Mucosa of descending colon (tissue), 3 donors: ENCODE measurements at regions not wholly inside any gene's neighbourhood (a gene's known extent, or its start where the extent isn't known, plus 50 kb on each side); places are given as distances from the start of the nearest gene placed in this dataset.

Source experiments
- ATAC-seq: fragments of 200-7000 bp; cut with Tn5 transposase; one replicate; pipeline ENCODE4 v1.9.1; 2020; ENCODE audit warnings: mild to moderate bottlenecking, moderate library complexity
- DNase-seq, 3 donors: peaks; one replicate each; pipeline ENCODE4 v3.0.0-alpha.2; 2020
- H3K36me3 ChIP-seq: fragments of 200-600 bp; one replicate; pipeline ENCODE4 v1.8.0; 2021; ENCODE audit warnings: low read depth, mild to moderate bottlenecking
- H3K4me1 ChIP-seq: fragments of 200-600 bp; one replicate; pipeline ENCODE4 v1.8.0; 2021; ENCODE audit warnings: low read depth, mild to moderate bottlenecking
- H3K4me3 ChIP-seq: fragments of 200-600 bp; one replicate; pipeline ENCODE4 v1.8.0; 2021; ENCODE audit warnings: mild to moderate bottlenecking
- H3K9me3 ChIP-seq: fragments of 200-600 bp; one replicate; pipeline ENCODE4 v1.8.0; 2021; ENCODE audit warnings: mild to moderate bottlenecking
- intact Hi-C, 2 donors: fragments of 100-400 bp; cut with DNase I in 1 of 2; cut with micrococcal nuclease in 1 of 2; formaldehyde crosslinking; loops; one replicate each; pipeline versions ENCODE4 v1.11.0 to v1.11.1; 2022; cut with DNase I, micrococcal nuclease
- TF ChIP-seq, protein P1 (sequence below): fragments of 200-600 bp; IDR thresholded peaks from one replicate; pipeline ENCODE4 v1.8.0; 2022; ENCODE audit warnings: antibody characterized with exemption, mild to moderate bottlenecking
- donor health status: DM: no; HTN: no; CAD: no; lungs with moderate emphysema.
- donor health status: DM: no; HTN: no; CAD: no.
- donor health status: DM: no; HTN: yes; CAD: no.

DNA sequence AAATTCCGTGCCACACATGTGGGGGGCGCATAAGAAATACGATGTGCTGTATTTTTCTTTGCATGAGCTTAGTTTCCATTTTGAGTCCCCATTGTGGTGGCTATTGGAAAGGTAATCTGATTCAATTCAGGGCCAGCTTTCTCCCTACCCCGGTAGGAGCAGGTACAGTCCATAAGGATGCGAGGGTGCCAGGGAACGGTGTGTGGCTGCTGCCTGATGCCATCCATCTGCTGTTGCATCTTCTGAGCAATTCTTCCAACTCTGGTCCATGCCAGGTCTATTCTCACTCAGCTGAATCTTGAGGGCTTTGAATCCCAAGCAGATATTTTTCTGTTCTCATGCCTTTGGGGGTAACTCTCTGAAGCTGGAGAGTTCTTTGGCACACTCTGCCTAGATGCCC, 392.7 kb downstream of the AGTPBP1 start:
- TF ChIP-seq, protein P1, sequence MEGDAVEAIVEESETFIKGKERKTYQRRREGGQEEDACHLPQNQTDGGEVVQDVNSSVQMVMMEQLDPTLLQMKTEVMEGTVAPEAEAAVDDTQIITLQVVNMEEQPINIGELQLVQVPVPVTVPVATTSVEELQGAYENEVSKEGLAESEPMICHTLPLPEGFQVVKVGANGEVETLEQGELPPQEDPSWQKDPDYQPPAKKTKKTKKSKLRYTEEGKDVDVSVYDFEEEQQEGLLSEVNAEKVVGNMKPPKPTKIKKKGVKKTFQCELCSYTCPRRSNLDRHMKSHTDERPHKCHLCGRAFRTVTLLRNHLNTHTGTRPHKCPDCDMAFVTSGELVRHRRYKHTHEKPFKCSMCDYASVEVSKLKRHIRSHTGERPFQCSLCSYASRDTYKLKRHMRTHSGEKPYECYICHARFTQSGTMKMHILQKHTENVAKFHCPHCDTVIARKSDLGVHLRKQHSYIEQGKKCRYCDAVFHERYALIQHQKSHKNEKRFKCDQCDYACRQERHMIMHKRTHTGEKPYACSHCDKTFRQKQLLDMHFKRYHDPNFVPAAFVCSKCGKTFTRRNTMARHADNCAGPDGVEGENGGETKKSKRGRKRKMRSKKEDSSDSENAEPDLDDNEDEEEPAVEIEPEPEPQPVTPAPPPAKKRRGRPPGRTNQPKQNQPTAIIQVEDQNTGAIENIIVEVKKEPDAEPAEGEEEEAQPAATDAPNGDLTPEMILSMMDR: no peak
- DNase-seq (no peak), ATAC-seq (no peak)
- intact Hi-C loops: no loop called here
- Histone ChIP-seq H3K4me3 (no peak overlapping the region), H3K9me3 (no peaks in the 10 kb centered on the region), H3K36me3 (no peaks in the 10 kb centered on the region), H3K4me1 (no peaks in the 10 kb centered on the region)

DNA sequence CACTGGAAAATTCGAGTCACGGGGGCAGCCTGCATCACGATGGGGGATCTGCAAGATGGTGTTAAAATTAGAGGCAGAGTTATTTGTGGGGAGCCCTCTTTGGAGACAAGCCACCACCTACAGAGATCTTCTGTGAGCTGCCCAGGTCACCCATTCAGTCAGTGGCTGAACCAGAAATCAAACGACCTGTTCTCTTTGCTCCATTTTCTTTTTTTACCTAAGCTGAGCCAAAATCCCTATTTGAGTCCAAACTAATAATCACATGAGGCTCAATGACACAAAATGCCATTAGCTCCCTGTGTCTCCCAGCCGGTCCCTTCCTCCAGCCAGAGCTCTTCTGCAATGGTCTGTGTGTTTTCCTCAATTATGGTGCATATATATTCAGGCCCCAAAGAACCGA, 394.2 kb downstream of the AGTPBP1 start:
- Histone ChIP-seq H3K36me3 (no peaks in the 10 kb centered on the region), H3K4me1 (no peaks in the 10 kb centered on the region), H3K9me3 (no peaks in the 10 kb centered on the region), H3K4me3 (no peak overlapping the region)
- ATAC-seq (no peak), DNase-seq (no peak)
- intact Hi-C loops: no loop called here
- TF ChIP-seq, protein P1: no peak

DNA sequence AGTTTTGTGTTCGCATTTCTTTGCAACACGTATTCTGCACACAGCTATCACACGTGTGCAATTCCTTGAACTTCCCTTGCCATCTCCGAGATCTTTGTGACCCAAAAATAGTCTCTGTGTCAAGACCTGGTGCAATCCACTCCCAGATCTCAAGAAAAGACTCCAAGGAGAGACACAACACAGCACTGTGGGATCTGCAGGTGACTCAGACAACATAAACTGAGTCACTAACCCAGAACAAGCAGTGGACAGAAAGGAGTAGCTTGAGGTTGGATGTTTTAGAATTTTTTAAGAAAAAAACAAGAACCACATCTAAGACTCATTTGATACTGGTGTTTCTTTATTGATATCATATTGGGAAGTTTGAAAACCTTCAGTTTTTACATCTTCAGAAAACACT, 396.9 kb downstream of the AGTPBP1 start:
- no peak overlapping the region for H3K4me3 ChIP-seq
- DNase-seq (no peak), ATAC-seq (no peak)
- H3K4me1 ChIP-seq: no peaks in the 10 kb centered on the region
- intact Hi-C loops: no loop called here
- TF ChIP-seq, protein P1: no peak
- H3K9me3 ChIP-seq: no peaks in the 10 kb centered on the region
- H3K36me3 ChIP-seq: no peaks in the 10 kb centered on the region

DNA sequence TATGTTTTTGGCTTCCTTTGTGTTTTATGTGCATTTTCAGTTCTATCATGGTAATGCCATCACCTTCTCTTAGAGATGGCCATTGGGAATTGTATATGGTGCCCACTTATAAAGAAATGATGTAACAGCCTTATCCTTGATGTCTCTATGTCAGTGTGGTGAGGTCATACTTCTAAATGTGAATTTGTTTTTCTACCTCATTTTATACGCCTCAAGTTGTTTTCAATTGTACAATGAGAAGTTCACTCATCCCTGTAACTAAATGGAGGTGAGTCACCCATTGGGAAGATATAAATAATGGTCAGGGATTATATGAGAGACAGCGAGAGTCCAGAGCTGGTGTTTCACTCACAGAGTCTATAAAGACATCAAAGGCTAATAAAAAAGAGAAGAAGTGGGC, 402.4 kb downstream of the AGTPBP1 start:
- no peaks in the 10 kb centered on the region for H3K36me3 ChIP-seq
- no peaks in the 10 kb centered on the region for H3K9me3 ChIP-seq
- TF ChIP-seq, protein P1: no peak
- intact Hi-C loops: no loop called here
- DNase-seq (no peak), ATAC-seq (no peak)
- H3K4me1 ChIP-seq: no peaks in the 10 kb centered on the region
- no peak overlapping the region for H3K4me3 ChIP-seq

DNA sequence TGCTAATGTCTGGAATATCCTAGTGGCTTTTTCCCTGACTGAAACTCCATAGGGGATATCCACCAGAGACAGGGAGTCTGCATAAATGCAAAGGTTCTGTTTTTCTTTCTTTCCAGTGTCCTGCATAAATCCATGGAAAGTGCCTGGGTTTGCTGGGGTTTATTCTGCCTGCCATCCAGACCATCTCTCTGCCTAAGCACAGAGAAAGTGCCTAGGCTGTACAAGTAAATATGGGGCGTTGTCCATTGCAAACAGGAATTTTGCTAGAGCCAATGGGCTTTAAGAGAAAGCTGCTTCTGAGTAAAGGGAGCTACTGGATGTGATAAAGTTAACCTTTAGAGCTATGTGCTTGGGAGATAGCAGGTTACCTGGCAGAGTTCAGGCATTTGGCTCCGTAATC, 407.5 kb downstream of the AGTPBP1 start:
- intact Hi-C loops: no loop called here
- H3K4me3 ChIP-seq: no peak overlapping the region
- H3K36me3 ChIP-seq: no peaks in the 10 kb centered on the region
- ATAC-seq (no peak), DNase-seq (no peak)
- TF ChIP-seq, protein P1: no peak
- no peaks in the 10 kb centered on the region for H3K4me1 ChIP-seq
- H3K9me3 ChIP-seq: no peaks in the 10 kb centered on the region

DNA sequence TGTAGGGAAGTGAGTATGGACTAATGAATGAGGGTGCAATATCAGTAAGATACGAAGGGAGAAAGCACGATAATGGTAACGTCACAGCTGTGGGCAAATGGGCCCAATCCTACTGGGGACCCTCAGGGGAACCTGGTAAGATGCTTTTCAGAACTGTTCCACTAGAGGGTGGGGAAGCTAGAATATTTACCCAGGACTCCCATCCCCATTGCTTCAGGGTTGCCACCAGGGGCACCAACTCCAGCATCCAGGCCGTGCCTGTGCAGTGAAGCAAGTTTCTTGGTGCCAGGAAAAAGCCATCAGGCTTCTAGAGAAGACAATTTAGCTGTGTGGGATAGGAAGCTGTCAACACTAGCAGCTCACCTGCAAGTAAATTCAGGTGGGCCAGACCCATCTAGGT, 409.3 kb downstream of the AGTPBP1 start:
- TF ChIP-seq, protein P1: no peak
- DNase-seq (no peak), ATAC-seq (no peak)
- intact Hi-C loops: no loop called here
- Histone ChIP-seq H3K4me3 (no peak overlapping the region), H3K9me3 (no peaks in the 10 kb centered on the region), H3K4me1 (no peaks in the 10 kb centered on the region), H3K36me3 (no peaks in the 10 kb centered on the region)
